Stimulated activated naive CD4-positive, alpha-beta T cell (primary cell): ENCODE measurements at regions not wholly inside any gene's neighbourhood (a gene's known extent, or its start where the extent isn't known, plus 50 kb on each side); places are given as distances from the start of the nearest gene placed in this dataset.
"Not testable (repeated sequence)": the region's sequence is repeated elsewhere in the genome, so short reads cannot be mapped to it uniquely, and the experiment has no call there.

ENCODE experiments used
- DNase-seq, 6 experiments: peaks; one replicate each; lab custom pipeline; 2025; lab: John Stamatoyannopoulos, UW

DNA sequence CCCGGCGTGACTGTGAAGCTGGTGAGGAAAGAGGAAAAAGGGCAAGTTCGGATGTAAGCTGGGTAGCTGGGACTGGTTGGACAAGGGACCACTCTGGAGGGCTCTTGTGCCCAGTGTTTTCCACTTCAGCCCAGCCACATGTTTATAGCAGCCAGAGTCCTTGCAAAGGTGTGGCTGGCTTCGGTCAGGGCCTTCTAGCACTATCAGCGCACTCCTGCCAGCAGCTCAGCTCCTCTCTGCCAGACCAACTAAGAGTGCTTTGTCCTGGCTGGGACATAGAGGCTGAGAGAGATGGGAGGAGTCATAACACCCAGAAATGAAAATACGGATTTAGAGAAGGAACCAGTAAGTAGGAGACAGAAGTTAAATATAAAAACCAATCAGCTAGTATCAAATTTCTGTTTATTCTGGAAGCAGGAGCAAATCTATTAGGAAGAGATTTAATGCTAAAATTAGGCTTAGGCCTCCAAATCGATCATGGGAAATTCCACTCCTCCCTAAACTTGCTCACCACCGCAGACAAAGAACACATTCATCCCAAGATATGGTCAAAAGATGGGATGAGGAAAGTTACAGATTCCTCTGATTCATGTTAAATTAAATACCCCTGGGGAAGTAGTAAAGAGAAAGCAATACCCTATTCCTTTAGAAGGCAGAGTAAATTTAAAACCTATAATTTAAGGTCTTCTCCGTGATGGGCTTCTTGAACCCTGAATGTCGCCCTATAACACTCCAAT lies 135.0 kb downstream of the RALA start:
- no peak for DNase-seq

DNA sequence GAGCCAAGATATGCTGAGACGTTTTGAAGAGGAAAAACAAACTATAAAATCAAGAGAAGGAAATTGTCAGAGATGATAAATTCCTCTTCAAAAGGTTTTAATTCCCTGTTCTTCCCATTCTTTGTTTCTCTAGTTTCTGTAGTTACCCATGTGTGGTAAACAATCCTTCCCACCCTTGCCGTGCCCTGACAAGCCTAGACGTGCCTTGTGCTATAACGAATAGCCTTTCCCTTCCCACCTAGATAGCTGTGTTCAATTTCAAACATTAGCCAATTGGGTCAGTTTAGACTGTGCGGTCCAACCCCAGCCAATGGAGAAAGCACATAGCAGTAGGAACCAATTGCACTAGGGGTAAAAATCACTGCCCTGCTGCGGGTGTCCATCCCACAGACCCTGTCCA lies 138.1 kb downstream of the RALA start:
- no peak for DNase-seq

DNA sequence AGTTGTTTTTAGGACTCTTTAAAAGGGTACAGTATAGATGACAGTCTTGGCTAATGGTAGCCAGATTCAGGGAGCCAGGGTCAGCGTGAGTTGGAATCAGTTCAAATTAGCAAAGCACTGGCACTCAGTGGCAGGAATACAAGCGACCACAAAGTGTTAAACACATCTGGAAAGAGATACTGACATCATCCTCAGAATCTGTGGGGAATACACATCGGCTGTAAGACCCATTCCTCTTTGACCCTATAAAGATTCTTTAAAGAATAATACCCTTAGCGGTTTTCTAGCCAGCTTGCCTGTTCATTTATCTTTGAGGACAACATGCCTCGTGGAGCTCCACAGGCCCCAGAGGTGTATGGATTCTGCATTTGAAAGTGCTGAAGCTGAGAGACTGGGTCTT lies 139.1 kb downstream of the RALA start:
- DNase-seq, result not testable (repeated sequence)

DNA sequence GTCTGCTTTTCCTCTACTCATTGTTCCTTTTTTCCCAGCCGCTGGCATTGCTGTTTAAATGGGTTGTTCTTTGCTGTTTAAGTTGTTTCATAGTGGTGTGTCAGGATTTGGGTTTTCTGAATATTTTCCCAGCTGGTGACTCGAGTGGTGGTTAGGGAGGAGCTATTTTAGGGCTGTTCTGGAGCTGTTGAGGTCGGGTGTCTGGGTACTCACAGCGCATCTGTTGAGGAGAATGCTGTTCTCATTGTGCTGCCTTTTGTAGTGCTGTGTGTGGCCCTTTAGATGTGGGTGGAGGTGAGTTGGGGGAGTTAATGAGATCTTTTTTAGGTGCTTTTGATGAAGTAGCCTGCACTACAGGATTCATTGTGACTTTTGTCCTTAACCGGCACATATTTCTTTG lies 139.5 kb downstream of the RALA start:
- not testable (repeated sequence) for DNase-seq

DNA sequence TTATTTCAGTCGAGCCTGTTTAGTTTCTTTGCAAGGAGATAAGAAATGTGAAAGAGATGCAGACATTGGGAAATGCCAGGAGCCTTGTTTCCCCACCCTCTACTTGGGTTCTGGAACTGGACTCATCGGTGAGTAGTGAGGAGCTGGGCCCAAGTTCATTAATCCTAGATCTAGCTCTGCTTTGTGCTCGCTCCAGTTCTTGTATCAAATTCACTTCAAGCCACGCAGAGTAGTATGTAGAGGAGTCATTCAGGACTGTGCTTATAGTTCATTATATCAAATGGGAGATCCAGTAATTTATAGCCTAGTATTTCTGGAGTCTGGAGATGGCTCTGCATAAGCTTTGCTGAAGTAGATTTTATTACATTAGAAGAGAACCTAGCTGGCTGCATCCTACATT lies 142.5 kb downstream of the RALA start:
- DNase-seq, result not testable (repeated sequence)

DNA sequence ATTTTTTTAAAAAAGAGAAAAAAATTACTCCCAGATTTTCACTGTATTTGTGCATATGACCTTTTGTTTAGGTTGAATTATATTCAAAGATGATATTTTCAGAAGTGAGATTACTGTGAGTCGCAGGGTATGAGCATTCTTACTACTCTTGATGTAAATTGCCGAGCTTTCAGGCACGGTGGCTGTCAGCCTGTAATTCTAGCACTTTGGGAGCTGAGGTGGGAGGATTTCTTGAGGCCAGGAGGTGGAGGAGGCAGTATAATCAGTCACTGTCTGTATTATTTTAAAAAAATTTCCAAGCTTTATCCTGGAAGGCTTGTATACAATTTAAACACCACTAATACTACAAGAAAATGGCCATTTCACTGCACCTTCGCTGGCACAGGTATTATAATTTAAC lies 145.1 kb downstream of the RALA start:
- DNase-seq, result not testable (repeated sequence)

DNA sequence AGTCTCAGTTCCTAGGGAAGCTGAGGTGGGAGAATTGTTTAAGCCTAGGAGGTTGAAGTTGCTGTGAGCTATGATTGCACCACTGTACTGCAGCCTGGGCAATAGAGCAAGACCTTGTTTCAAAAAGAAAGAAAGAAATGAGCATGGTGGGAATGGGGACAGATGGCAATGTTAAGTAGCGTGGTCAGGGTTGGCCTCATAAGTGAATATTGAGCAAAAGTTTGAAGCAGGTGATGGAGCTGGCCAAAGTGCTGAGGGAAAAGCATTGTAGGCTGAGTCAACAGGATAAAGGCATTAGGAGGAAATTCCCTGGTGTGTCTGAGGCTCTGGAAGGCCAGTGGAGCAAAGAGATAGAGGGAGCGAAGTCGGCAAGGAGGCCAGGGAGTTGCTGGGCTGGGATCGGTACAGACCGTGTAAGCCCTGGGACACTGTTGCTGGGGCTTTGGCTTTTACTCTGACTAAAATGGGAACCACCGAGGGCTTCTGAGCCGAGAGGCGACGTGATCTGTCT lies 151.0 kb downstream of the RALA start:
- not testable (repeated sequence) for DNase-seq

DNA sequence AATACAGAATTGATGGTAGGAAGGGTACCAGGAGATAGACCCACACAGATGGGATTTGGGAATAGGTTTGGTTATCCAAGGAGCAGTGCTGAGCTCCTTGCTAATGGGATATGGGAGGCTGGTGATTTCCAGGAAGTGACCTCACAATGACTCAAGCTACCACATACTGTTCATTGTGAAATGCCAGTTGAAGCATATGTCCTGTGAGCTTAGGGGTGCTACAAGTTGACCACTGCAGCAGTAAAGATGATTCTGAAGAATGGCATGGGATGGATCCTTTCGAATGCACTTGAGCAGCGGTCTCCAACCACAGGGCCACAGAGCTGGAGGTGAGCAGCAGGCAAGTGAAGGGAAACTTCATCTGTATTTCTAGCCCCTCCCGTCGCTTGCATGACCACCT lies 158.2 kb downstream of the RALA start:
- DNase-seq, result not testable (repeated sequence)

DNA sequence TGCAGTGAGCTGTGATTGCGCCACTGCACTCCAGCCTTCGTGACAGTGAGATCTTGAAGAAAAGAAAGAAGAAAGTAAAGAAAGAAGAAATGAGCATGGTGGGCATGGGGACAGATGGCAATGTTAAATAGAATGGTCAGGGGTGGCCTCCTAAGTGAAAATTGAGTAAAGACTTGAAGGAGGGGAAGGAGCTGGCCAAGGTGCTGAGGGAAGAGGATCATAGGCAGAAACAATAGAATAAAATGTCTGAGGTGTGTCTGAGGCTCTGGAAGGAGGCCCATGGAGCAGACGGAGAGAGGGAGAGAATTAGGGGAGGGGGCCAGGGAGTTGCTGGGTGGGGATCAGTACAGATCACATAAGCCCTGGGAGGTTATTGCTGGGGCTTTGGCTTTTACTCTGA lies 163.1 kb downstream of the RALA start:
- not testable (repeated sequence) for DNase-seq

DNA sequence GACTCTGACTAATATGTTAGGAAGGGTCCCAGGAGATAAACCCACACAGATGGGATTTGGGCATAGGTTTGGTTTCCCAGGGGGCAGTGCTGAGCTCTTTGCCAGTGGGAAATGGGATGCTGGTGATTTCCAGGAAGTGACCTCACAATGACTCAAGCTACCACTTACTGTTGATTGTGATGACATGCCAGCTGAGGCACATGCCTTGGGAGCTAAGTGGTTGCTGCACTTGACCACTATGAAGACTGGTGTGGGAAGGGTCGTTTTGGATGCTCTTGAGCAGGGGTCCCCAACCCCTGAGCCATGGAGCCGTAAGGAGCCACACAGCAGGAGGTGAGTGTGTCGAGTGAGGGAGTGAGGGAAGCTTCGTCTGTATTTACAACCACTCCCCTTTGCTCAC lies 159.0 kb upstream of the CDK13 start:
- DNase-seq, result not testable (repeated sequence)

DNA sequence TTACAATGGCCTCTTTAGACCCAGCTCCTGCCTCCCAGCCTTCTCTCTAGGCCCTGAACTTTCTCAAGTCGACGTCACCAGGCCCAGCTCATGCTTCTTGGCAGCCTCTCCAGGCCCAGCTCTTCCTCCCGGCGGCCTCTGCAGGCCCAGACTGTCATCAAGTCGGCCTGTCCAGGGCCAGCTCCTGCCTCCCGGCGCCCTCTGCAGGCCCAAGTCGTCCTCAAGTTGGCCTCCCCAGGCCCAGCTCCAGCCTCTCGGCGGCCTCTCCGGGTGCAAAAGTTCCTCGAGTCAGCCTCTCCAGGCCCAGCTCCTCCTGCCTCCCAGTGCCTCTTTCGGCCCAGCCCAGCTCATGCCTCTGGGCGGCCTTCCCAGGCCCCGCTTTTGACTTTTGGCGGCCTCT lies 158.1 kb upstream of the CDK13 start:
- DNase-seq, result not testable (repeated sequence)

DNA sequence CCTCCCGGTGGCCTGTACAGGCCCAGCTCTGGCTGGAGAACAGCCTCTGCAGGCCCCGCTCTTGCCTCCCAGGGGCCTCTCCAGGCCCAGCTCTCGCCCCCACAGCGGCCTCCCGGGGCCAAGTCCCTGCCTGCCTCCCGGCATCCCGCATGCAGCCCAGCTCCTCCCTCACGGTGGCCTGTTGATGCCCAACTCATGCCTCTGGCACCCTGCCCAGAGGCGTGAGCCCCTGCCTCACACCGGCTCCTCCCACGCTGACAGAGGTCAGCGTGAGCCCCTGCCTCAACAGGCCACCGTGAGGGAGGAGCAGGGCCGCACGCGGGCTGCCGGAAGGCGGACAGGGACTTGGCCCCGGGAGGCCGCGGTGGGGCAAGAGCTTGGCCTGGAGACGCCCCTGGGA lies 157.0 kb upstream of the CDK13 start:
- not testable (repeated sequence) for DNase-seq

DNA sequence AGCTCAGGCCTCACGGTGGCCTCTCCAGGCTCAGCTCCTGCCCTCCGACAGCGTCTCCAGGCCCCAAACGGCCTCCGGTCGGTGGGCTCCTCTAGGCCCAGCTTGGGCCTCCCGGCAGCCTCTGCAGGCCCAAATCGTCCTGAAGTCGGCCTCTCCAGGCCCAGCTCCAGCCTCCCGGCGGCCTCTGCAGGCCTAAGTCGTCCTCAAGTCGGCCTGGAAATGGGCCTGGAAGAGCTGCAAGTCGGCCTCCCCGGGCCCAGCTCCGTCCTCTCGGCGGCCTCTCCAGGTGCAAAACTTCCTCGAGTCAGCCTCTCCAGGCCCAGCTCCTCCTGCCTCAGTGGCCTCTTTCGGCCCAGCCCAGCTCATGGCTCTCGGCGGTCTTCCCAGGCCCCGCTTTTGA lies 156.2 kb upstream of the CDK13 start:
- DNase-seq, result not testable (repeated sequence)

DNA sequence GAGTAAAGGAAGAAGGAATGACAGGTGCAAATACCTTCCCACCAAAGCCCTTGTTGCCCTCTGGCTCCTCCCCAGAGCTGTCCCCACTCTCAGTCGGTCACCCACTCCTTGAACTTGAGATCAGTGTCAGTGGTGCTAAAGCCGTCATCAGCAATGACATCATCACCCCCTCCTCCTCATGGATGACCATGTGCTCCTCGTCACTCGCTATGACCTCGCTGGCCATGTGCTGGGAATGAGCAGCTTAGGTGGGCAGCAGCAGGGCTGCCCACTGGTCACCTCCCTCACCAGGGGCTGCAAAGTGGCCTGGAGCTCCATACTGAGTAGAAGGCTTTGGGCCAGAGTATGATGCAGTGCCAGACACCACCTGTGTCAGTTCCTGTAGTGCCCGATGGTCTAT lies 153.1 kb upstream of the CDK13 start:
- not testable (repeated sequence) for DNase-seq

DNA sequence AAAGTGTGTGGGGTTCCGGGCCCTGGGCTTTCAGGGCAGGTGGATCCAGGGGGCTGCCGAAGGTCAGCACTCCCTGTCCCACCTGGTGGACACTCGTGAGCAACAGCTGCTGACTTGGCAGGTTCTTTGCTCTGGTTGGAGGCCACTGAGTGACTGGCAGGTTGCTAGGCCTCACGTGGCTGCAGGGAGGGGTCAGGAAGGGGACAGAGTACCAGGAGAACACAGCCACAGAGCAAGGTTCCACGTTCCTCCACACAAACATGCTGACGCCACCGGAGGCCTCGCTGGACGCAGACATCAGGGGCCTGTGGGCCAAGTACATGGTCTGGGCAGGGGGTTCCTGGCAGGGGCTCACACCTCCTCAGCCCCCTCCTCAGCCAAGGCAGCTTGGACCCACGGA lies 152.0 kb upstream of the CDK13 start:
- DNase-seq, result not testable (repeated sequence)

DNA sequence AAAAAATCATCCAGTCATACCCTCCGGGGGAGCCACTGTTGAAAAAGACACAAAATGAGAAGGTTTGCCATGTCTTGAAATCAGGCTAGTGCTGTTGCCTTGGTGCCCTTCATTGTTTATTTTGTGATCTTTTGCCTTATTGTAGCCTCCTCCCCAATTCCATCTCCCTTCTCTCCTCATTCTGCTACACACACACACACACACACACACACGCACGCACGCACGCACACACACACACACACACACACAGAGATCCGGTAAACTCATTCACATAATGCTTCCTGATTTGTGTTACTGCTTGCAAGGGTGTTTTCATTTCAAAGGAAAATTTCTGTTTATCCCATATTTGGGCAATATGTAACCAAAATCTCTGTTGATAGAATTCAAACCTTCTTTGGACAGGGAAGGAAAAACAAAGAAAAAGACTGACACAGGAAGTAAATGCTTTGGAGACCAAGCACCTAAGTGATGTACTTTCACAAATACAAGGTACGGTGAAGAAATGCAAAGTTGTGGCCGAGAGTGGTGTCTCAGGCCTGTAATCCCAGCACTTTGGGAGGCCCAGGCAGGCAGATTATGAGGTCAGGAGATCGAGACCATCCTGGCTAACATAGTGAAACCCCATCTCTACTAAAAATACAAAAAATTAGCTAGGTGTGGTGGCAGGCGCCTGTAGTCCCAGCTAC lies 141.1 kb upstream of the CDK13 start:
- no peak for DNase-seq

DNA sequence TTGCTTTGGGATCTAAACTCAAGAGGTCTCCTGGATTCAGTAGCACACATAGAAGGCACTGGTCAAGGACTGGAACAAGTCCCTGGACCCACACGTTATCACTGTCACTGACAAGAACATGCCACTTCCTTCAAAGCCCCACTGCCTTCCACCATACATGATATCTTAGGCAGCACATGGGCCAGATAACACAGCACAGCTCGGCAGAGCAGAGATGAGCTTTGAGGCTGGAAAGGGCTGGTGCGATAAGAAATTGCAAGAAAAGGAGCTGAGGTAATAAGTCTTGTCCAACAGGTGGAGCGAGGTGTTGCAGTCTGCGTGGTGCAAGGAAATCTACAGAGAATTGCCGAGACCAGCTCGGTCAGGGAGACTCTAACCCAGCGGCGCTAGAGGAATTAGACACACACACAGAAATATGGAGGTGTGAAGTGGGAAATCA lies 139.8 kb upstream of the CDK13 start:
- no peak for DNase-seq

DNA sequence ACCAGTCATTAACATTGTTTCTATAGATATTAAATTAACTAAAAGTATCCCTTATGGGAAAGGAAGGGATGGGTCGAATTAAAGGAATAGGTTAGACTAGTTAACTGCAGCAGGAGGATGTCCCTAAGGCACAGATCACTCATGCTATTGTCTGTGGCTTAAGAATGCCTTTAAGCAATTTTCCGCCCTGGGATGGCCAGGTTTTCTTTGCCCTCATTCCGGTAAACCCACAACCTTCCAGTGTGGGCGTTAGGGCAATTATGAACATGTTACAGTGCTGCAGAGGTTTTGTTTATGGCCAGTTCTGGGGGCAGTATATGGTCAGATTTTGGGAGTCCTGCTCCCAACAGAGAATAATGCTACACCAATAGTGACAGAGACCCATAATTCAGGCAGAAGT lies 139.3 kb upstream of the CDK13 start:
- DNase-seq, result no peak

DNA sequence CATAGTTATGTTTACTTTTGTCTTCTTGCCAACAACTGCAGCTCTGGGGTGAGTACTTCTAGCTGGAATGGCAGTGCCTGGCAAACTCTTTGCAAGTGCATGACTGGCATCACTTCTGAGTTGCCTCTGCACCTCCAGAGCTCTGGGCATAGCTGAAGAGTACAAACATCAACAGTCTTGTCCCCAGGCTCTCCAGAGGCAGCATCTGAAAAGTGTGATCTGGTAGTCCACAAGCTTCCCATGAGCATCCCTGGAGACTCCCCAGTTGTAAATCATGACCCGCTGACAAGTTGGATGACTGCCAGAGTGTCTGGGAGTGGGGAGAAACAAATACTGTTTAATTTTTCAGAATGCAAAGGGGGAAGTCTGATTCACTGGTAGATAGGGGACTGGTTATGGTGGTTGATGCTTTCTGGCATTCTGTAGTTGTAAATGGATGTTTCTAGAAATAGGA lies 138.9 kb upstream of the CDK13 start:
- DNase-seq, result no peak

DNA sequence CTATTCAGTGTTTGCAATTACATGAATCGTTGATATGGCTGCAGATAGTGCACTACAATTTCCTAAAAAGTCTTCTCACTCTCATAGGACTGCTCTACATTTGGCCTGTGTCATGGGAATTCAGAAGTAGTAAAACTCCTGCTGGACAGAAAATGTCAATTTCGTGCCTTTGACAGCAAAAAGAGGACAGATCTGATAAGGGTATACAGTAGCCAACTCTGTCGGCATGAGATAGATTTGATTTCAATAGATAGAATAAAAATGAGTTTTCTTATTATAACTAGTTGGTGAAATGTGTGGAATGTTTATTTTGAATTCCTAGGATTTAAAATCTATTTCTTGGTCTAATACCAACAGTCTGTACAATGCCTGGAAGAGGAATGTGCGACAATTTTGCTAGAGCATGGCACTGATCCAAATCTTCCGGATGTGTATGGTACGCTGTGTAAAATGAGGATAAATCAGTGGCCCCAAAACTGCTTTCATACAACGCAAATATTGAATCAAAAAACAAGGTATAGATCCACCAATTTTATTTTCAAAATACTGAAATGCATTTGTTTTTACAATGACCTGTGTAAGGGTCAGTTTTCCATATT lies 133.5 kb upstream of the CDK13 start:
- DNase-seq, result no peak

DNA sequence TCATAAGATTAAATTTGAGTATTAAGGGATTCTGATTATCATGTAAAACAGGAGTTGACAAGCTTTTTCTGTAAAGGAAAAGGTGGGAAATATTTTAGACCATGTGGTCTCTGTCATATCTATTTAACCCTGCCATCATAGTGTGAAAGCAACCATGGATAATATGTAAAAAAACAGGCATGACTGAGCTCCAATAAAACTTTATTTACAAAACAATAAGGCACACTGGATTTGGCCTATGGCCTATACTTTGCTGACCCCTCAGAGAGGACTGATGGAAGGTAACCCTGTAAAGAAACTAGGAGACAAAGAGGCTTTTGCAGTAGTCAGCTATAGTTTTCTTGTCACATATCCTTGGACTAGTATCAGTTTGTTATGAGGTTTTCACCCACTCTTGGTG lies 130.5 kb upstream of the CDK13 start:
- DNase-seq, result no peak

DNA sequence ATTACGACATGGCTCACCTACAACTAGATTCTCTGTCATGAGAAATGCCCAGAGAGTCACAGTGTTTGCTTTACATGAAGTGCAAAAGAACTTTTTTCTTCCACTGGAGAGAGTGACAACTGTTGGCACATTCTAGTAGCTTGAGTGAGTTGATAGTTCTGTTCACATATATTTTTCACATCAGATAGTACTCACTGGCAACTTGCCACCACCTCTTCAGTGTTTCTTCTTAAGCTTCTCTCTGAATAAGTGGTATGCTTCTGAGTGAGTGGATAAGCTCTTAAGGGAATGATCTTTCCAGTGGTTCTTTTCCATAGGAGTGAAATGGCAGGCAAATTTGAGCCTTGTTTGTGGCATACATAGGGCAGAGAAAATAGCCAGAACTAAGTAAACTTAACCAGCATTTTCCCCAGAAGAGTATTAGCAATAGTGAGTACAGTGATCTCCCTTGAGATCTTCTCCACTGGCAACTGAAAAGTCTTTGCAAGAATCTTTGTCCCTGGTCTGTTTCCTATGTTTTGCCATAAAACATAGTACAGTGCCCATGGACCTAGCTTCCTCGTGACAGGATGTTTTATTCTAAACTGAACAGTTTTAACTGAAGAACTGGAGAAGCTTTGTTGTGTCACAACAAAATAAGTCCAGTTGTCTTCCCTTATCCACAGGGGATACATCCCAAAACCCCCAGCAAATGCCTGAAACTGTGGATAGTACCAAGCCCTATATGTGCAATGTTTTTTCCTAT lies 125.4 kb upstream of the CDK13 start:
- no peak for DNase-seq
